GM12892 (cell line): ENCODE measurements at regions not wholly inside any gene's neighbourhood (a gene's known extent, or its start where the extent isn't known, plus 50 kb on each side); places are given as distances from the start of the nearest gene placed in this dataset.

Source experiments
- POLR2A ChIP-seq: IDR thresholded peaks from 2 replicates; pipeline ENCODE4 v1.6.1; 2011; ENCODE audit warnings: low read depth, low read length, control low read depth
- POLR2AphosphoS5 ChIP-seq: IDR thresholded peaks from 2 replicates; pipeline ENCODE4 v1.6.1; 2011; ENCODE audit warnings: low read depth, low read length, control low read depth

GRCh38 chr22:48838376-48838775, 989.3 kb downstream of the BRD1 start:
- no peak for TF ChIP-seq POLR2A
- TF ChIP-seq POLR2AphosphoS5, result no peak
